Fibroblast of skin of right biceps (primary cell): ENCODE measurements at regions not wholly inside any gene's neighbourhood (a gene's known extent, or its start where the extent isn't known, plus 50 kb on each side); places are given as distances from the start of the nearest gene placed in this dataset.
A peak's percentile ranks its signal among the peaks of the same experiment; 100 is the strongest.

Source experiments
- DNase-seq: peaks from one replicate; pipeline ENCODE4 v3.0.0-alpha.2; 2013

DNA sequence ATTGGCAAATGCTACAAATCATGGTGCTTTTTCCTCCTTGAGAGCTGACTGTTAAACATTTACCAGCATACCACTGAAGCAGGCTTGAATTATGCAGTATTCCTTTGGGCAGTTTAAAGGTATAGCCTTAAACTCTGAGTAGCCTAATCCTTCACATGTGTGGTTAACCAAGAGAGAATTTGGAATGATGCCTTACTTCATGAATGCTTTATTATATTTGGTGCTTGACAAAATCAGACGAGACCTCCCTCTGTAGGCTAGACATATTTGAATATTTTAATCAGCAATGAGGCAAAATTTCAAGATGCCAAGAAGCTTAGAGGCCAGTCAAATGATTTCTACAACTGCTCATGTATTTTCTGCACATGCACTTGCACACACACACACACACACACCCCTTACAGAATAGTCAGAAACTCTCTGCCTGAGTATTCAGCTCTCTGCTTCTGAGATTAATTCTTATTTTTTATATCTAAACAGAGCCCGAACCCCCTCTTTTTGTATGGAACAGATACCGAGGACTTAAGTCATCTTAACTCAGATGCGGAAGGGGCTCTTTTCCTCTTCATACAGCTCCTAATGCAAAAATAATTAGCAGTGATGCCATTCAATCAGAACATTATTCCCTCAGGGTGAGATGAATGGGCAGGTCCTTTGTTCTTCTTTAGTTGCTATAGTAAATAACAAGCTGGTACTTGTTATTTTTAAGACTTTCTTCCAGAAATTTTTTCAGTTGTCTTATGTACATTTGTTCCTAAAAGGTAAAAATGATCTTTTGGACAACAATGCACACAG lies 195.5 kb upstream of the TMC3 start:
- peak; percentile 40 for DNase-seq

- DNase-seq, result no peak
Observed at GRCh38 chr15:81567924-81568323, 193.9 kb upstream of the TMC3 start.

- peak; percentile 27 for DNase-seq
Observed at GRCh38 chr15:81562986-81563385, 189.0 kb upstream of the TMC3 start.

GRCh38 chr15:81560405-81560804 lies 186.4 kb upstream of the TMC3 start:
- peak; percentile 26 for DNase-seq

GRCh38 chr15:81558056-81558455 lies 184.0 kb upstream of the TMC3 start:
- no peak for DNase-seq

GRCh38 chr15:81555346-81555745 lies 181.3 kb upstream of the TMC3 start:
- DNase-seq, result no peak

DNA sequence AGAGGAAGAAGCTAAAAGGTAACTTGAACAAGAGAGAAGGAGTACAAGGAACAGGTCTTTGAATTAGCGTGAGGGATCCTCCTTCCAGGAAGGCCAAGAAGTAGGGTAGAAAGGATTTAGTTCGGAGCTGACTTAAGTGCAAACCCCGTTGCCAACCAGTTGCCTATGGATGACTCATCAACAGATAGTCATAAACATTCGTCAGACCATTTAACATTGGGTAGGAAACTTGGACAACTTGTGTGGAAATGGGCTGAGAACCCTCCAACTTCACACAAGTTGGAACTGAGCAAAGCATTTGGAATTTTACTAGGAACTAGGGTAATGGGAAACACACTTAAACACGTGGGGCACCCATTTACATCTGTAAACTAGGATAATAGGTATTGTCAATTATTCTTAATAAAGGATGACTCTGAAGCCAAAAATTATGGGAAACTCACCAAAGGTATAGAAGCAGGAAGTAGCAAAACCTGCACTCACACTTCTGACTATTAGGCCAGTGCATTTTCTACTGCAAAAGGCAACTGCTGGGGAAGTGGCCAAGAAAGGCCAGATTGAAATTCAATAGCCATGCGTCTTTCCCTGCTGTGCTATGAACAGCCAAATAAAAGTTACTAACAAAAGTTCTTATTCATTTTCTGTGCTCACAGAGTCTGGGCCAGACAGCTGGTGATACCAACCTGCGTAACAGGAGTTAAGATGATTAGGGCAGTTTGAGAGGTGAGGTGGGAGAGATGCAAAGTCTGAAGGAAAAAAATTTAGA lies 174.5 kb upstream of the TMC3 start:
- peak; percentile 66 for DNase-seq

DNA sequence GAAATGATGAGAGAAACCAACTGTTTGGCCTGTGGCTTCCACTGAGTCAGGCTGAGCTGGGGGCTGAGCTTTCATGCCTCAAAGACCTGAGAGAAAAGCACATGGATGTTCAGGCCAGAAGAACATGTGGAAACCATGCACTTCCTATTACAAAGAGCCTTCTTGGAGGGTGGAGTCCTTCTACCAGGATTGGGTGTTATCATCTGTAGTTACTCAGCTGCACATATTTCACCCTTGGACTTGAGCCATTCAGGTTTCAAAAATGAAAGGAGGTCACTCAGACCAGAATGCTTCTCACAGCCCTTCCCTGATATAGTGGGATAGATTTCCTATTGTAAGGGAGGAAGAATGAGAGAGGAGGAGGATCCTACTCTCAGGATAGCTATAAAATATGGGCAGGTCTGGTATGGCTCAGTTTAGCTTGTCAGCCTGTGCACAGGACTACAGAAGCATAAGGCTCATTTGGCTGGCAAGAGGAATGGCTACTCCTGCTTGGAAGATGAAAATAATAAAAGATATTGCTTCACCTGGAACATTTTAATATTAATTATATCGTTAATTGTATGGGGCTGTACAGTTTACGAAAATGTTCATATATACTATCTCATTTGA lies 173.6 kb upstream of the TMC3 start:
- peak; percentile 49 for DNase-seq

- peak; percentile 42 for DNase-seq
Observed at GRCh38 chr15:81544385-81544784, 170.4 kb upstream of the TMC3 start.

GRCh38 chr15:81540909-81541308 lies 166.9 kb upstream of the TMC3 start:
- no peak for DNase-seq

GRCh38 chr15:81536356-81536755 lies 162.3 kb upstream of the TMC3 start:
- peak; percentile 21 for DNase-seq

- DNase-seq, result peak; percentile 30
Observed at GRCh38 chr15:81534124-81534523, 160.1 kb upstream of the TMC3 start.

DNA sequence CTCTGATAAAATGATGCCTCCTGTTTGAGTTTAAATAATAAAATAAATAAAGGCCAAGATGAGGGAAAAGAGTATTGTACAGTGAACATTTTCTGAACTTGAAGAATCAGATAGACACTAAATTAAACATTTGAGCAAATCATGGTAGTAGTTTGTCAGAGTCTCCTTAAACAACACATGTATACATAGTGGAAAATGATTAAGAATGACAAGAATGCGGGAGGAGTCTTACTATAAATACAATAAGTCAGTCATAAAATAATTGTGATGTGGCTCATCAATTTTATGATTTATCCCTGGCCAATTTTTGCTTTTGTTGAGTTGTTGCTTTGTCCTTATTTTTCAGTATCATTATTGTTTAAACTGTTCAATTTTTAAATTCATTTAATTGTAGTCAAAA lies 158.0 kb upstream of the TMC3 start:
- DNase-seq, result peak; percentile 52

GRCh38 chr15:81531109-81531592 lies 157.1 kb upstream of the TMC3 start:
- peak; percentile 67 for DNase-seq

- DNase-seq, result peak; percentile 28
Observed at GRCh38 chr15:81530271-81530691, 156.3 kb upstream of the TMC3 start.

- DNase-seq, result peak; percentile 38
Observed at GRCh38 chr15:81529481-81529880, 155.5 kb upstream of the TMC3 start.

GRCh38 chr15:81526029-81526428 lies 152.0 kb upstream of the TMC3 start:
- DNase-seq, result no peak

DNA sequence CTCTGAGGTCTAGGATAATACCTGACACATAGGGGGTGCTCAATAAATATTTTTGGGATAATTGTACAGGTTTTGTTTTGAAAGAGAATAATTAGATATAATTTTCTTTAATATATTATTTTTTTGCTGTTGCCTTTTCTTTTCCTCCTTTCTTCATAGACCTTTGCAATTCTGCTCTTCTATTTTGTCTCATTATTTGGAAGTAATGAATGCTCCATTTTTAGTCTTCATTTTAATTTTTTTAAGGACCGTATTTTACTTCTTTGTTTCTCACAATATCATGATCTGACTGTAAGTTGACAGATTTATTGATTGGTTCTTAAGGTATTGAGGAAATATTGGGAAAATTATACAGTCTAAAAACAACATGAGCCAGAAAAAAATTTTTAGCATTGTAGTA lies 150.5 kb upstream of the TMC3 start:
- no peak for DNase-seq

GRCh38 chr15:81523867-81524266 lies 149.9 kb upstream of the TMC3 start:
- DNase-seq, result no peak

GRCh38 chr15:81520480-81520879 lies 146.5 kb upstream of the TMC3 start:
- DNase-seq, result no peak

- DNase-seq, result peak; percentile 86
Observed at GRCh38 chr15:81516461-81516860, 142.4 kb upstream of the TMC3 start.

DNA sequence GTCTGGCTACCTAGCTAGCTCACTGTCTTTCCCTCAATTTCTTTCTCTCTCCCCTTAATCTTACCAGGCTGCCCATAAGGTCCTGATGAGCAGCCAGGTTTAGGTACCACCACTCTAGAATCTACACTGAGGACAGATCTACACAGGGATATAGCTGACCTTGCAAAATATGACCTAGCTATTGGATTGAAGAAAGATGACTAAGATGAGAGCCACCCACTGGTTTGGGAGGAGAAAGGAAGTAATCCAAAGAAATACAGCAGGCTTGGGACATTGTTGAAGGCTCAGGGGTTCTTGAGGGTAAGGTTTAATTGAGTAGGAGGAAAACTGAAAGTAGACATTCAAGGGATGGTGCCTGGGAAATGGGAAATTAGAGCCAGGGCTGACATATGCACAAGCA lies 142.0 kb upstream of the TMC3 start:
- DNase-seq, result peak; percentile 38

DNA sequence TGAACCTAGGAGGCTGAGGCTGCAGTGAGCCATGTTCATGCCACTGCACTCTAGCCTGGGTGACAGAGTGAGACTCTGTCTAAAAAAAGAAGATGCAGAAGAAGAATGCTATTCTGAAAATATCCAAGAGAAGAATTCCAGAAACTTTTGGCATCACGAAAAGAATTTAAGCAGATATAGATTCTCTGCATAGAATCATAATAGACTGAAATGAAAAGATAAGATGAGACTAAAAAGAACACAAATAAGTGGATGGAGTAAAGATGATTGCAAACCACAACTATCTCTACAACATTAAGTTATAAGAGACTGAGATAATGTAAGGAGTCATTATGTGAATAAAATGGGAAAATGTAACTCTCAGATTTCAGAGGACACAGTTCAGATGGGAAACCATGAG lies 140.7 kb upstream of the TMC3 start:
- DNase-seq, result peak; percentile 25

GRCh38 chr15:81511138-81511537 lies 137.1 kb upstream of the TMC3 start:
- DNase-seq, result peak; percentile 92
